OCI-LY3 (cell line): ENCODE measurements at regions not wholly inside any gene's neighbourhood (a gene's known extent, or its start where the extent isn't known, plus 50 kb on each side); places are given as distances from the start of the nearest gene placed in this dataset.

Experiments
- H2AFZ ChIP-seq: fragments of 200-600, 300-600 bp; shearing (Covaris generic); 2 replicates; pipeline ENCODE4 v1.6.0; 2014; ENCODE audit warnings: antibody characterized with exemption, low read depth, low read length
- H3K27ac ChIP-seq: fragments of 200-600, 300-600 bp; sonication (generic); 2 replicates; pipeline ENCODE4 v1.5.1; 2014; ENCODE audit warnings: mild to moderate bottlenecking, low read length, moderate library complexity, mixed read lengths
- H3K27me3 ChIP-seq: fragments of 200-600, 300-600 bp; sonication (generic); 2 replicates; pipeline ENCODE4 v1.6.1; 2014; ENCODE audit warnings: low read depth, low read length, mixed read lengths
- H3K36me3 ChIP-seq: fragments of 200-600, 300-600 bp; sonication (generic); replicated peaks from 2 replicates; pipeline ENCODE3; 2014; ENCODE audit warnings: low read depth, low read length, mixed read lengths
- H3K4me1 ChIP-seq: fragments of 300-600, 200-600 bp; sonication (generic); 2 replicates; pipeline ENCODE4 v1.6.1; 2014; ENCODE audit warnings: low read length, mixed read lengths
- H3K4me2 ChIP-seq: fragments of 200-600, 300-600 bp; sonication (generic); 2 replicates; pipeline ENCODE4 v1.6.1; 2014; ENCODE audit warnings: low read length, mixed read lengths
- H3K4me3 ChIP-seq: fragments of 300-600, 200-600 bp; sonication (generic); 2 replicates; pipeline ENCODE4 v1.5.1; 2014; ENCODE audit warnings: antibody characterized with exemption, mild to moderate bottlenecking, low read length, moderate library complexity
- H3K79me2 ChIP-seq: fragments of 300-600, 200-600 bp; shearing (Covaris generic); 2 replicates; pipeline ENCODE4 v1.6.1; 2014; ENCODE audit warnings: mild to moderate bottlenecking, low read length, mixed read lengths
- H3K9ac ChIP-seq: fragments of 300-600, 200-600 bp; shearing (Covaris generic); 2 replicates; pipeline ENCODE4 v1.6.0; 2014; ENCODE audit warnings: mild to moderate bottlenecking, low read length, moderate library complexity
- H3K9me3 ChIP-seq: fragments of 200-600, 300-600 bp; shearing (Covaris generic); 2 replicates; pipeline ENCODE4 v1.6.1; 2014; ENCODE audit warnings: low read length, mixed read lengths; ENCODE audit not compliant: insufficient read depth
- H4K20me1 ChIP-seq: fragments of 200-600, 300-600 bp; sonication (generic); 2 replicates; pipeline ENCODE4 v1.6.1; 2016; ENCODE audit warnings: low read length, mixed read lengths; ENCODE audit not compliant: insufficient read depth
- CTCF ChIP-seq: fragments of 200-600, 300-600 bp; sonication (generic); IDR thresholded peaks from 2 replicates; pipeline ENCODE4 v1.5.1; 2014; ENCODE audit warnings: antibody characterized with exemption, low read length, low read depth
- EZH2phosphoT487 ChIP-seq: fragments of 200-600 bp; shearing (Covaris generic); IDR thresholded peaks from 2 replicates; pipeline ENCODE4 v1.6.1; 2018; ENCODE audit warnings: antibody characterized with exemption, mixed run types, low read depth

GRCh38 chr6:170165085-170165470, 125.8 kb downstream of the DLL1 start:
- H3K27ac ChIP-seq, result no peak overlapping the region
- H4K20me1 ChIP-seq, result no peaks in the 10 kb centered on the region
- no peaks in the 10 kb centered on the region for H3K9me3 ChIP-seq
- H3K4me2 ChIP-seq, result no peak overlapping the region
- no peak for TF ChIP-seq EZH2phosphoT487
- TF ChIP-seq CTCF, result no peak
- no peaks in the 10 kb centered on the region for H3K36me3 ChIP-seq
- no peak overlapping the region for H2AFZ ChIP-seq
- no peak overlapping the region for H3K9ac ChIP-seq
- no peaks in the 10 kb centered on the region for H3K79me2 ChIP-seq
- no peak overlapping the region for H3K4me3 ChIP-seq
- no peaks in the 10 kb centered on the region for H3K27me3 ChIP-seq
- H3K4me1 ChIP-seq, result no peaks in the 10 kb centered on the region

- Histone ChIP-seq H3K4me3 (no peak overlapping the region), H3K36me3 (no peaks in the 10 kb centered on the region), H4K20me1 (no peaks in the 10 kb centered on the region), H3K4me2 (no peak overlapping the region), H3K9me3 (no peaks in the 10 kb centered on the region), H3K4me1 (no peaks in the 10 kb centered on the region), H2AFZ (no peak overlapping the region), H3K9ac (no peak overlapping the region), H3K27ac (no peak overlapping the region), H3K27me3 (no peaks in the 10 kb centered on the region), H3K79me2 (no peaks in the 10 kb centered on the region)
- no peak for TF ChIP-seq CTCF
Measured at GRCh38 chr6:170164271-170164900, 126.5 kb downstream of the DLL1 start.

GRCh38 chr6:170163405-170164170, 127.3 kb downstream of the DLL1 start:
- no peaks in the 10 kb centered on the region for H3K36me3 ChIP-seq
- H3K4me3 ChIP-seq, result no peak overlapping the region
- H3K79me2 ChIP-seq, result no peaks in the 10 kb centered on the region
- no peak overlapping the region for H3K4me2 ChIP-seq
- no peaks in the 10 kb centered on the region for H4K20me1 ChIP-seq
- no peak for TF ChIP-seq EZH2phosphoT487
- TF ChIP-seq CTCF, result no peak
- no peak overlapping the region for H3K9ac ChIP-seq
- H3K27ac ChIP-seq, result no peak overlapping the region
- no peaks in the 10 kb centered on the region for H3K4me1 ChIP-seq
- no peak overlapping the region for H2AFZ ChIP-seq
- H3K27me3 ChIP-seq, result no peaks in the 10 kb centered on the region
- H3K9me3 ChIP-seq, result no peaks in the 10 kb centered on the region

- Histone ChIP-seq H3K36me3 (no peaks in the 10 kb centered on the region), H3K9me3 (no peaks in the 10 kb centered on the region), H4K20me1 (no peaks in the 10 kb centered on the region), H2AFZ (no peak overlapping the region), H3K79me2 (no peaks in the 10 kb centered on the region), H3K4me1 (no peaks in the 10 kb centered on the region), H3K4me2 (no peak overlapping the region), H3K4me3 (no peak overlapping the region), H3K9ac (no peak overlapping the region), H3K27me3 (no peaks in the 10 kb centered on the region), H3K27ac (no peak overlapping the region)
- no peak for TF ChIP-seq CTCF
- TF ChIP-seq EZH2phosphoT487, result no peak
Measured at GRCh38 chr6:170162775-170163404, 128.0 kb downstream of the DLL1 start.
